K562 (cell line): ENCODE measurements at regions not wholly inside any gene's neighbourhood (a gene's known extent, or its start where the extent isn't known, plus 50 kb on each side); places are given as distances from the start of the nearest gene placed in this dataset.

Experiments
- ATAC-seq: fragments of 200-7000 bp; cut with Tn5 transposase; 3 replicates; pipeline ENCODE4 v1.9.1; 2020; ENCODE audit warnings: moderate library complexity
- BruUV-seq: library from RNA; stranded (reverse); fragments of 400-500 nt; replicated peaks from 2 replicates; lab custom pipeline; 2021; lab: Mats Ljungman, UMichigan
- CTCF ChIA-PET: fragments of 300-600 bp; formaldehyde crosslinking; extraction: SDS; loops from one replicate; lab custom pipeline; 2021; ENCODE audit warnings: low intra/inter-chr PET ratio; lab: Yijun Ruan, JAX
- POLR2A ChIA-PET: fragments of 300-600, 350-650 bp; sonication (Branson Sonifier 250); formaldehyde crosslinking; extraction: SDS; loops from one replicate; lab custom pipeline; 2021; ENCODE audit warnings: antibody characterized with exemption, inconsistent platforms; lab: Yijun Ruan, JAX
- DNase-seq, 4 experiments: peaks; one replicate each; pipeline versions ENCODE4 v3.0.0 to v3.0.0-alpha.2; 2011 to 2018; ENCODE audit warnings: low spot score in 3 of 4, mixed read lengths in 3 of 4; ENCODE audit errors: extremely low read depth in 1 of 4
- FAIRE-seq: peaks from 2 replicates; lab custom pipeline; 2011; peaks lifted over from hg19 to GRCh38; lab: Jason Lieb, UNC
- H2AFZ ChIP-seq: 2 replicates; pipeline ENCODE4 v1.6.0; 2011; ENCODE audit warnings: low read depth, low read length, control low read depth, inconsistent platforms
- H3K27ac ChIP-seq: fragments of 200-600 bp; 3 replicates; pipeline ENCODE4 v1.8.0; 2011; ENCODE audit warnings: low read depth, mild to moderate bottlenecking, control low read depth, inconsistent platforms, low read length, moderate library complexity, mixed read lengths; ENCODE audit errors: extremely low read depth
- H3K27me3 ChIP-seq, 2 experiments: fragments of 300-600 bp in 1 of 2; 2 replicates in 1 of 2; 3 replicates in 1 of 2; pipeline versions ENCODE4 v1.6.0 to v1.8.0; 2011; ENCODE audit warnings: inconsistent platforms in 2 of 2, low read length in 2 of 2, mild to moderate bottlenecking in 1 of 2, mixed read lengths in 1 of 2, moderate library complexity in 1 of 2; ENCODE audit not compliant: control insufficient read depth in 2 of 2, insufficient read depth in 2 of 2
- H3K36me3 ChIP-seq: fragments of 300-600 bp; 3 replicates; pipeline ENCODE4 v1.8.0; 2011; ENCODE audit warnings: mild to moderate bottlenecking, low read length, inconsistent platforms; ENCODE audit not compliant: control insufficient read depth, insufficient read depth
- H3K4me1 ChIP-seq, 2 experiments: fragments of 200-600 bp in 1 of 2; replicated peaks in 1 of 2; 2 replicates in 1 of 2; 3 replicates in 1 of 2; pipeline versions ENCODE4 v1.5.1 to v1.8.0; 2011; ENCODE audit warnings: inconsistent platforms in 2 of 2, low read length in 2 of 2, mild to moderate bottlenecking in 1 of 2, mixed read lengths in 1 of 2, moderate library complexity in 1 of 2; ENCODE audit not compliant: control insufficient read depth in 2 of 2, insufficient read depth in 2 of 2
- H3K4me2 ChIP-seq: 2 replicates; pipeline ENCODE4 v1.6.1; 2011; ENCODE audit warnings: low read length, control low read depth, inconsistent platforms, mixed read lengths; ENCODE audit not compliant: insufficient read depth
- H3K4me3 ChIP-seq: fragments of 200-600 bp; sonication (generic), shearing (Covaris generic); 2 replicates; pipeline ENCODE4 v1.5.1; 2016; ENCODE audit warnings: control low read depth, inconsistent platforms
- H3K79me2 ChIP-seq: fragments of 200-600 bp; 3 replicates; pipeline ENCODE4 v1.8.0; 2011; ENCODE audit warnings: low read length, inconsistent platforms; ENCODE audit not compliant: control insufficient read depth, insufficient read depth
- H3K9ac ChIP-seq, 2 experiments: 2 replicates each; pipeline versions ENCODE4 v1.6.0 to v1.6.1; 2011; ENCODE audit warnings: low read depth in 2 of 2, low read length in 2 of 2, control low read depth in 1 of 2, inconsistent platforms in 1 of 2, mild to moderate bottlenecking in 1 of 2, mixed read lengths in 1 of 2; ENCODE audit not compliant: insufficient read depth in 1 of 2
- H3K9me1 ChIP-seq: one replicate; pipeline ENCODE4 v1.6.0; 2011; ENCODE audit warnings: inconsistent platforms, mild to moderate bottlenecking, low read length, moderate library complexity; ENCODE audit not compliant: control insufficient read depth, insufficient read depth
- H3K9me3 ChIP-seq: replicated peaks from 2 replicates; pipeline ENCODE4 v1.5.1; 2011; ENCODE audit warnings: low read depth, low read length, inconsistent platforms; ENCODE audit not compliant: control insufficient read depth, insufficient read depth
- H4K20me1 ChIP-seq: replicated peaks from 2 replicates; pipeline ENCODE4 v1.6.1; 2011; ENCODE audit warnings: low read length, inconsistent platforms, mixed read lengths; ENCODE audit not compliant: control insufficient read depth, insufficient read depth
- BCL6 ChIP-seq: fragments of 250-450 bp; sonication (Bioruptor Pico); IDR thresholded peaks from 2 replicates; pipeline ENCODE4 v1.4.0; 2020
- CSDE1 ChIP-seq, 2 experiments: fragments of 450-650 bp; IDR thresholded peaks; 2 replicates each; pipeline ENCODE4 v1.6.1; 2016; ENCODE audit warnings: mild to moderate bottlenecking in 1 of 2
- E2F3 ChIP-seq: fragments of 250-450 bp; sonication (Bioruptor Pico); IDR thresholded peaks from 2 replicates; pipeline ENCODE4 v1.4.0; 2020; ENCODE audit warnings: mild to moderate bottlenecking
- ELF4 ChIP-seq: fragments of 450-650 bp; formaldehyde crosslinking; IDR thresholded peaks from 2 replicates; pipeline ENCODE4 v1.4.0; 2022; ENCODE audit warnings: missing genetic modification characterization
- FOXA1 ChIP-seq: fragments of 450-650 bp; IDR thresholded peaks from 2 replicates; pipeline ENCODE4 v1.6.1; 2016; ENCODE audit warnings: mild to moderate bottlenecking, borderline replicate concordance
- GABPA ChIP-seq: fragments of 200-800 bp; sonication (Bioruptor generic); conservative IDR thresholded peaks from 2 replicates; pipeline ENCODE4 v1.6.1; 2016; ENCODE audit warnings: low read depth, missing genetic modification characterization, missing compliant biosample characterization
- MTF1 ChIP-seq: fragments of 250-450 bp; sonication (Bioruptor Pico); IDR thresholded peaks from 2 replicates; pipeline ENCODE4 v1.9.0; 2021; ENCODE audit warnings: moderate library complexity, mild to moderate bottlenecking, inconsistent platforms, borderline replicate concordance
- RBM25 ChIP-seq: fragments of 200-400 bp; formaldehyde crosslinking; IDR thresholded peaks from 2 replicates; pipeline ENCODE4 v1.6.1; 2018; ENCODE audit warnings: low read length, low read depth, moderate library complexity; ENCODE audit not compliant: severe bottlenecking
- SRSF3 ChIP-seq: fragments of 200-400 bp; formaldehyde crosslinking; IDR thresholded peaks from 2 replicates; pipeline ENCODE4 v1.6.1; 2016; ENCODE audit warnings: mild to moderate bottlenecking, low read length, moderate library complexity; ENCODE audit not compliant: insufficient read depth
- ZNF143 ChIP-seq: sonication (generic); formaldehyde crosslinking; IDR thresholded peaks from 2 replicates; pipeline ENCODE4 v1.9.0; 2022; ENCODE audit warnings: mild to moderate bottlenecking, missing genetic modification reagents
- ZNF507 ChIP-seq: conservative IDR thresholded peaks from 2 replicates; pipeline ENCODE4 v1.6.1; 2017; ENCODE audit warnings: missing genetic modification characterization, missing compliant biosample characterization
- WGBS: fragments of 100-300 bp; shearing (Covaris generic); methylation state at CpG from one replicate; pipeline ENCODE4 v1.1.6; 2016; ENCODE audit warnings: low coverage, mixed read lengths; ENCODE audit not compliant: insufficient coverage; ENCODE audit errors: missing lambda C conversion rate; 5-methylcytosine and 5-hydroxymethylcytosine counted together
- in situ Hi-C: fragments of 300-500 bp; cut with MboI; formaldehyde crosslinking; loops from 4 replicates; pipeline ENCODE4 v1.15.0; 2018; ENCODE audit warnings: inconsistent platforms, mixed read lengths
- intact Hi-C: fragments of 100-400 bp; cut with micrococcal nuclease; formaldehyde crosslinking; loops from 2 replicates; pipeline ENCODE4 v1.14.2; 2022
- TF ChIP-seq, protein P1 (sequence below), 3 experiments: fragments of 200-800 bp in 1 of 3; sonication (Bioruptor generic) in 1 of 3; sonication (generic) in 1 of 3; formaldehyde crosslinking in 1 of 3; IDR thresholded peaks; 2 replicates each; pipeline versions ENCODE4 v1.6.1 to v1.8.0; 2016 to 2022; ENCODE audit warnings: mild to moderate bottlenecking in 2 of 3, missing compliant biosample characterization in 2 of 3, missing genetic modification characterization in 2 of 3, missing genetic modification reagents in 1 of 3
- TF ChIP-seq, protein P2 (sequence below): fragments of 450-650 bp; IDR thresholded peaks from 2 replicates; pipeline ENCODE4 v1.6.1; 2016; ENCODE audit warnings: mild to moderate bottlenecking
- TF ChIP-seq, protein P3 (sequence below): sonication (generic); IDR thresholded peaks from 2 replicates; pipeline ENCODE4 v1.6.1; 2016
- TF ChIP-seq, protein P4 (sequence below): fragments of 250-450 bp; sonication (Bioruptor Pico); IDR thresholded peaks from 2 replicates; pipeline ENCODE4 v1.5.0; 2022; ENCODE audit warnings: mild to moderate bottlenecking
- TF ChIP-seq, protein P5 (sequence below): fragments of 250-450 bp; sonication (Bioruptor Pico); IDR thresholded peaks from 2 replicates; pipeline ENCODE4 v1.5.1; 2021; ENCODE audit warnings: mild to moderate bottlenecking

DNA sequence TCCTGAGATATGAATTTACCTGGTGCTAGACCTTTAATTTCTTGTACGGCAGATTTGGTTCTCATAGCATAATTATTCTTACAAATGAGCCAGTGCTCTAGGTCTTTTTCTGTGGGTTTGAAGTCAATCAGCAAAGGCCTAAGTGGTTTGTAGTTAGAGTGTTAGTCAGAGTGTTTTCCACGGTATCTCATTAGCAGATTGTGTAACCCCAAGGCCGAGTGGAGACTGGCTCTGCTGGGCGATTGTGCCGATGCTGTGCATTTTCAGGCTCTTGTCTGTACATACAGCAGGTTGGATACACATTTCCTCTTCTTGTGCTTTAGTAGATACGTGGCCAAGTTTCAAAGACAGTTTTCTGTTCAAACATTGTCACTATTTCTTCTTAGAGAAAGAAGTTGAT, 78.6 kb upstream of the CA10 start:
- DNase-seq (no peak), FAIRE-seq (no peak), ATAC-seq (no peak)
- H3K9ac ChIP-seq = no peak overlapping the region
- no TSS peak for BruUV-seq
- no peaks in the 10 kb centered on the region for H3K9me3 ChIP-seq
- CTCF ChIA-PET = no interaction called here
- H3K4me2 ChIP-seq = no peak overlapping the region
- no peaks in the 10 kb centered on the region for H3K79me2 ChIP-seq
- no peaks in the 10 kb centered on the region for H3K9me1 ChIP-seq
- no peaks in the 10 kb centered on the region for H4K20me1 ChIP-seq
- no peaks in the 10 kb centered on the region for H3K4me1 ChIP-seq
- no peak overlapping the region for H2AFZ ChIP-seq
- 3% methylated on average over 6 of the region's 6 CpGs for WGBS
- POLR2A ChIA-PET = no interaction called here
- H3K27me3 ChIP-seq = no peaks in the 10 kb centered on the region
- H3K36me3 ChIP-seq = no peaks in the 10 kb centered on the region
- no peak overlapping the region for H3K27ac ChIP-seq
- H3K4me3 ChIP-seq = no peak overlapping the region
- in situ Hi-C loops = no loop called here
- intact Hi-C loops = no loop called here
- TF ChIP-seq RBM25 (no peak), FOXA1 (no peak), ELF4 (CRISPR knock-in tag) (no peak), E2F3 (CRISPR knock-in tag) (no peak), ZNF507 (tag) (no peak), ZNF143 (CRISPR knock-in tag) (no peak), BCL6 (CRISPR knock-in tag) (no peak), GABPA (tag) (no peak), CSDE1 (IDR thresholded peaks at IDR 0.05) (no peak), SRSF3 (no peak), MTF1 (no peak)
- TF ChIP-seq, protein P1, sequence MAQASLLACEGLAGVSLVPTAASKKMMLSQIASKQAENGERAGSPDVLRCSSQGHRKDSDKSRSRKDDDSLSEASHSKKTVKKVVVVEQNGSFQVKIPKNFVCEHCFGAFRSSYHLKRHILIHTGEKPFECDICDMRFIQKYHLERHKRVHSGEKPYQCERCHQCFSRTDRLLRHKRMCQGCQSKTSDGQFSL (CRISPR knock-in tag; IDR thresholded peaks at IDR 0.05) = no peak
- TF ChIP-seq, protein P1 (tag; IDR thresholded peaks at IDR 0.05) = no peak
- TF ChIP-seq, protein P2, sequence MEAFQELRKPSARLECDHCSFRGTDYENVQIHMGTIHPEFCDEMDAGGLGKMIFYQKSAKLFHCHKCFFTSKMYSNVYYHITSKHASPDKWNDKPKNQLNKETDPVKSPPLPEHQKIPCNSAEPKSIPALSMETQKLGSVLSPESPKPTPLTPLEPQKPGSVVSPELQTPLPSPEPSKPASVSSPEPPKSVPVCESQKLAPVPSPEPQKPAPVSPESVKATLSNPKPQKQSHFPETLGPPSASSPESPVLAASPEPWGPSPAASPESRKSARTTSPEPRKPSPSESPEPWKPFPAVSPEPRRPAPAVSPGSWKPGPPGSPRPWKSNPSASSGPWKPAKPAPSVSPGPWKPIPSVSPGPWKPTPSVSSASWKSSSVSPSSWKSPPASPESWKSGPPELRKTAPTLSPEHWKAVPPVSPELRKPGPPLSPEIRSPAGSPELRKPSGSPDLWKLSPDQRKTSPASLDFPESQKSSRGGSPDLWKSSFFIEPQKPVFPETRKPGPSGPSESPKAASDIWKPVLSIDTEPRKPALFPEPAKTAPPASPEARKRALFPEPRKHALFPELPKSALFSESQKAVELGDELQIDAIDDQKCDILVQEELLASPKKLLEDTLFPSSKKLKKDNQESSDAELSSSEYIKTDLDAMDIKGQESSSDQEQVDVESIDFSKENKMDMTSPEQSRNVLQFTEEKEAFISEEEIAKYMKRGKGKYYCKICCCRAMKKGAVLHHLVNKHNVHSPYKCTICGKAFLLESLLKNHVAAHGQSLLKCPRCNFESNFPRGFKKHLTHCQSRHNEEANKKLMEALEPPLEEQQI = no peak
- TF ChIP-seq, protein P3, sequence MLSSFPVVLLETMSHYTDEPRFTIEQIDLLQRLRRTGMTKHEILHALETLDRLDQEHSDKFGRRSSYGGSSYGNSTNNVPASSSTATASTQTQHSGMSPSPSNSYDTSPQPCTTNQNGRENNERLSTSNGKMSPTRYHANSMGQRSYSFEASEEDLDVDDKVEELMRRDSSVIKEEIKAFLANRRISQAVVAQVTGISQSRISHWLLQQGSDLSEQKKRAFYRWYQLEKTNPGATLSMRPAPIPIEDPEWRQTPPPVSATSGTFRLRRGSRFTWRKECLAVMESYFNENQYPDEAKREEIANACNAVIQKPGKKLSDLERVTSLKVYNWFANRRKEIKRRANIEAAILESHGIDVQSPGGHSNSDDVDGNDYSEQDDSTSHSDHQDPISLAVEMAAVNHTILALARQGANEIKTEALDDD = no peak
- TF ChIP-seq, protein P4, sequence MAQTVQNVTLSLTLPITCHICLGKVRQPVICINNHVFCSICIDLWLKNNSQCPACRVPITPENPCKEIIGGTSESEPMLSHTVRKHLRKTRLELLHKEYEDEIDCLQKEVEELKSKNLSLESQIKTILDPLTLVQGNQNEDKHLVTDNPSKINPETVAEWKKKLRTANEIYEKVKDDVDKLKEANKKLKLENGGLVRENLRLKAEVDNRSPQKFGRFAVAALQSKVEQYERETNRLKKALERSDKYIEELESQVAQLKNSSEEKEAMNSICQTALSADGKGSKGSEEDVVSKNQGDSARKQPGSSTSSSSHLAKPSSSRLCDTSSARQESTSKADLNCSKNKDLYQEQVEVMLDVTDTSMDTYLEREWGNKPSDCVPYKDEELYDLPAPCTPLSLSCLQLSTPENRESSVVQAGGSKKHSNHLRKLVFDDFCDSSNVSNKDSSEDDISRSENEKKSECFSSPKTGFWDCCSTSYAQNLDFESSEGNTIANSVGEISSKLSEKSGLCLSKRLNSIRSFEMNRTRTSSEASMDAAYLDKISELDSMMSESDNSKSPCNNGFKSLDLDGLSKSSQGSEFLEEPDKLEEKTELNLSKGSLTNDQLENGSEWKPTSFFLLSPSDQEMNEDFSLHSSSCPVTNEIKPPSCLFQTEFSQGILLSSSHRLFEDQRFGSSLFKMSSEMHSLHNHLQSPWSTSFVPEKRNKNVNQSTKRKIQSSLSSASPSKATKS = no peak
- TF ChIP-seq, protein P5, sequence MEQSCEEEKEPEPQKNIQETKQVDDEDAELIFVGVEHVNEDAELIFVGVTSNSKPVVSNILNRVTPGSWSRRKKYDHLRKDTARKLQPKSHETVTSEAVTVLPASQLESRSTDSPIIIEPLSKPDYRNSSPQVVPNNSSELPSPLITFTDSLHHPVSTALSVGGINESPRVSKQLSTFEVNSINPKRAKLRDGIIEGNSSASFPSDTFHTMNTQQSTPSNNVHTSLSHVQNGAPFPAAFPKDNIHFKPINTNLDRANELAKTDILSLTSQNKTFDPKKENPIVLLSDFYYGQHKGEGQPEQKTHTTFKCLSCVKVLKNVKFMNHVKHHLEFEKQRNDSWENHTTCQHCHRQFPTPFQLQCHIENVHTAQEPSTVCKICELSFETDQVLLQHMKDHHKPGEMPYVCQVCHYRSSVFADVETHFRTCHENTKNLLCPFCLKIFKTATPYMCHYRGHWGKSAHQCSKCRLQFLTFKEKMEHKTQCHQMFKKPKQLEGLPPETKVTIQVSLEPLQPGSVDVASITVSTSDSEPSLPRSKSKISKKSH = no peak
